Neural cell (in vitro differentiated cells): ENCODE measurements at regions not wholly inside any gene's neighbourhood (a gene's known extent, or its start where the extent isn't known, plus 50 kb on each side); places are given as distances from the start of the nearest gene placed in this dataset.

ENCODE experiments used
- H2AFZ ChIP-seq: fragments of 200-600, 300-800 bp; sonication (generic), shearing (Covaris generic); 2 replicates; pipeline ENCODE4 v1.6.0; 2014; ENCODE audit warnings: low read depth, mild to moderate bottlenecking, antibody characterized with exemption, low read length, moderate library complexity
- H3F3A ChIP-seq: fragments of 200-600 bp; shearing (Covaris generic); 2 replicates; pipeline ENCODE4 v1.6.1; 2016; ENCODE audit warnings: mild to moderate bottlenecking, moderate library complexity, mixed read lengths, antibody characterized with exemption, low read length; ENCODE audit not compliant: insufficient read depth, poor library complexity, severe bottlenecking
- H3K27ac ChIP-seq: fragments of 200-600, 300-800 bp; sonication (generic), shearing (Covaris generic); 2 replicates; pipeline ENCODE4 v1.5.1; 2014; ENCODE audit warnings: mild to moderate bottlenecking, low read length, moderate library complexity
- H3K27me3 ChIP-seq: fragments of 300-800, 200-600 bp; sonication (generic), shearing (Covaris generic); 2 replicates; pipeline ENCODE4 v1.6.0; 2014; ENCODE audit warnings: mild to moderate bottlenecking, low read depth, low read length, moderate library complexity; ENCODE audit not compliant: insufficient read depth
- H3K36me3 ChIP-seq: fragments of 300-800, 200-600 bp; sonication (generic), shearing (Covaris generic); 2 replicates; pipeline ENCODE4 v1.5.1; 2014; ENCODE audit warnings: mild to moderate bottlenecking, antibody characterized with exemption, low read length, moderate library complexity; ENCODE audit not compliant: insufficient read depth
- H3K4me2 ChIP-seq: fragments of 300-800, 200-600 bp; sonication (generic), shearing (Covaris generic); 2 replicates; pipeline ENCODE4 v1.6.0; 2014; ENCODE audit warnings: mild to moderate bottlenecking, low read length
- H3K4me3 ChIP-seq: fragments of 300-800, 200-600 bp; sonication (generic), shearing (Covaris generic); 2 replicates; pipeline ENCODE4 v1.5.1; 2014; ENCODE audit warnings: mild to moderate bottlenecking, low read length, moderate library complexity
- H3K79me2 ChIP-seq: fragments of 200-600 bp; shearing (Covaris generic); replicated peaks from 2 replicates; pipeline ENCODE4 v1.6.0; 2014; ENCODE audit warnings: mild to moderate bottlenecking, low read length, moderate library complexity; ENCODE audit not compliant: insufficient read depth
- H3K9ac ChIP-seq: fragments of 300-800, 200-600 bp; sonication (generic), shearing (Covaris generic); 2 replicates; pipeline ENCODE4 v1.6.1; 2016; ENCODE audit warnings: mild to moderate bottlenecking, low read length, mixed read lengths
- H3K9me2 ChIP-seq: fragments of 200-600 bp; shearing (Covaris generic); 2 replicates; pipeline ENCODE4 v1.6.1; 2016; ENCODE audit warnings: mild to moderate bottlenecking, low read length, mixed read lengths; ENCODE audit not compliant: insufficient read depth
- H3K9me3 ChIP-seq: fragments of 200-600, 300-800 bp; sonication (generic), shearing (Covaris generic); 2 replicates; pipeline ENCODE4 v1.6.1; 2016; ENCODE audit warnings: mild to moderate bottlenecking, mixed run types, low read length, moderate library complexity, mixed read lengths
- H4K20me1 ChIP-seq: fragments of 200-600 bp; shearing (Covaris generic); 2 replicates; pipeline ENCODE4 v1.6.1; 2016; ENCODE audit warnings: mild to moderate bottlenecking, mixed run types; ENCODE audit not compliant: insufficient read depth
- EP300 ChIP-seq: fragments of 450-650 bp; conservative IDR thresholded peaks from 2 replicates; pipeline ENCODE4 v1.6.1; 2014; ENCODE audit warnings: antibody characterized with exemption, mild to moderate bottlenecking, moderate library complexity; ENCODE audit not compliant: poor library complexity, severe bottlenecking
- EZH2 ChIP-seq: fragments of 200-600, 300-800 bp; shearing (Covaris generic), sonication (generic); IDR thresholded peaks from 2 replicates; pipeline ENCODE4 v1.6.1; 2014; ENCODE audit warnings: antibody characterized with exemption, low read length, borderline replicate concordance, mild to moderate bottlenecking; ENCODE audit not compliant: insufficient read depth, poor library complexity, severe bottlenecking
- MXI1 ChIP-seq: fragments of 450-650 bp; conservative IDR thresholded peaks from 2 replicates; pipeline ENCODE4 v1.6.1; 2014; ENCODE audit warnings: antibody characterized with exemption, mild to moderate bottlenecking; ENCODE audit not compliant: poor library complexity, severe bottlenecking
- POLR2AphosphoS5 ChIP-seq: IDR thresholded peaks from 2 replicates; pipeline ENCODE4 v1.6.1; 2012
- RAD21 ChIP-seq: fragments of 450-650 bp; conservative IDR thresholded peaks from 2 replicates; pipeline ENCODE4 v1.6.1; 2014; ENCODE audit warnings: antibody characterized with exemption, mild to moderate bottlenecking, moderate library complexity
- SMC3 ChIP-seq: fragments of 450-650 bp; conservative IDR thresholded peaks from 2 replicates; pipeline ENCODE4 v1.6.1; 2014; ENCODE audit warnings: antibody characterized with exemption, mild to moderate bottlenecking, moderate library complexity; ENCODE audit not compliant: poor library complexity
- TAF1 ChIP-seq: IDR thresholded peaks from 2 replicates; pipeline ENCODE4 v1.6.1; 2012; ENCODE audit warnings: low read depth
- TF ChIP-seq, protein P1 (sequence below): fragments of 450-650 bp; IDR thresholded peaks from 2 replicates; pipeline ENCODE4 v1.5.1; 2014; ENCODE audit warnings: antibody characterized with exemption, mild to moderate bottlenecking, moderate library complexity; ENCODE audit not compliant: poor library complexity, severe bottlenecking
- TF ChIP-seq, protein P2 (sequence below): IDR thresholded peaks from 2 replicates; pipeline ENCODE4 v1.6.1; 2012; ENCODE audit warnings: borderline replicate concordance

DNA sequence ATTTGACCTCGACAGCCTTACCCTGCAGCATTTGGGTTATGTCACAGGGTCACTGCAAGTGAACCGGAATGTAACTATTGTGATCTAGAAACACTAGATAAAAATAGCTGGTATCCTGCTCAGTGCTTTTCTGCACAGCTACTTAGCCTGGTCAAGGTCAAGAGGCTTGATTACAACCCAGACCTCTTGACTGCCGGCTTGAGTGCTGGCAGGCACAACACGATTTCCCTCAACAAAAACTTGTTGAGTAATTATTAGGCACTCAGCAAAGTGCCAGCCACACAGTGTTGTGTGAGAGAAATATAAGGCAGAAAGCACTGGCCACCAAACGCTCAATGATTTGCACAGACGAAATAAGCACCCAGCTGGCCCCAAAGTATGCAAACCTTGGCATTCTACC is 156.7 kb downstream of the NUAK1 start:
- no peaks in the 10 kb centered on the region for H4K20me1 ChIP-seq
- H3K4me3 ChIP-seq = no peak overlapping the region
- H3K79me2 ChIP-seq = no peaks in the 10 kb centered on the region
- H3K36me3 ChIP-seq = no peaks in the 10 kb centered on the region
- TF ChIP-seq MXI1 = no peak
- TF ChIP-seq EP300 = no peak
- no peak for TF ChIP-seq POLR2AphosphoS5
- TF ChIP-seq, protein P1, sequence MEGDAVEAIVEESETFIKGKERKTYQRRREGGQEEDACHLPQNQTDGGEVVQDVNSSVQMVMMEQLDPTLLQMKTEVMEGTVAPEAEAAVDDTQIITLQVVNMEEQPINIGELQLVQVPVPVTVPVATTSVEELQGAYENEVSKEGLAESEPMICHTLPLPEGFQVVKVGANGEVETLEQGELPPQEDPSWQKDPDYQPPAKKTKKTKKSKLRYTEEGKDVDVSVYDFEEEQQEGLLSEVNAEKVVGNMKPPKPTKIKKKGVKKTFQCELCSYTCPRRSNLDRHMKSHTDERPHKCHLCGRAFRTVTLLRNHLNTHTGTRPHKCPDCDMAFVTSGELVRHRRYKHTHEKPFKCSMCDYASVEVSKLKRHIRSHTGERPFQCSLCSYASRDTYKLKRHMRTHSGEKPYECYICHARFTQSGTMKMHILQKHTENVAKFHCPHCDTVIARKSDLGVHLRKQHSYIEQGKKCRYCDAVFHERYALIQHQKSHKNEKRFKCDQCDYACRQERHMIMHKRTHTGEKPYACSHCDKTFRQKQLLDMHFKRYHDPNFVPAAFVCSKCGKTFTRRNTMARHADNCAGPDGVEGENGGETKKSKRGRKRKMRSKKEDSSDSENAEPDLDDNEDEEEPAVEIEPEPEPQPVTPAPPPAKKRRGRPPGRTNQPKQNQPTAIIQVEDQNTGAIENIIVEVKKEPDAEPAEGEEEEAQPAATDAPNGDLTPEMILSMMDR = no peak
- TF ChIP-seq TAF1 = no peak
- TF ChIP-seq, protein P2, sequence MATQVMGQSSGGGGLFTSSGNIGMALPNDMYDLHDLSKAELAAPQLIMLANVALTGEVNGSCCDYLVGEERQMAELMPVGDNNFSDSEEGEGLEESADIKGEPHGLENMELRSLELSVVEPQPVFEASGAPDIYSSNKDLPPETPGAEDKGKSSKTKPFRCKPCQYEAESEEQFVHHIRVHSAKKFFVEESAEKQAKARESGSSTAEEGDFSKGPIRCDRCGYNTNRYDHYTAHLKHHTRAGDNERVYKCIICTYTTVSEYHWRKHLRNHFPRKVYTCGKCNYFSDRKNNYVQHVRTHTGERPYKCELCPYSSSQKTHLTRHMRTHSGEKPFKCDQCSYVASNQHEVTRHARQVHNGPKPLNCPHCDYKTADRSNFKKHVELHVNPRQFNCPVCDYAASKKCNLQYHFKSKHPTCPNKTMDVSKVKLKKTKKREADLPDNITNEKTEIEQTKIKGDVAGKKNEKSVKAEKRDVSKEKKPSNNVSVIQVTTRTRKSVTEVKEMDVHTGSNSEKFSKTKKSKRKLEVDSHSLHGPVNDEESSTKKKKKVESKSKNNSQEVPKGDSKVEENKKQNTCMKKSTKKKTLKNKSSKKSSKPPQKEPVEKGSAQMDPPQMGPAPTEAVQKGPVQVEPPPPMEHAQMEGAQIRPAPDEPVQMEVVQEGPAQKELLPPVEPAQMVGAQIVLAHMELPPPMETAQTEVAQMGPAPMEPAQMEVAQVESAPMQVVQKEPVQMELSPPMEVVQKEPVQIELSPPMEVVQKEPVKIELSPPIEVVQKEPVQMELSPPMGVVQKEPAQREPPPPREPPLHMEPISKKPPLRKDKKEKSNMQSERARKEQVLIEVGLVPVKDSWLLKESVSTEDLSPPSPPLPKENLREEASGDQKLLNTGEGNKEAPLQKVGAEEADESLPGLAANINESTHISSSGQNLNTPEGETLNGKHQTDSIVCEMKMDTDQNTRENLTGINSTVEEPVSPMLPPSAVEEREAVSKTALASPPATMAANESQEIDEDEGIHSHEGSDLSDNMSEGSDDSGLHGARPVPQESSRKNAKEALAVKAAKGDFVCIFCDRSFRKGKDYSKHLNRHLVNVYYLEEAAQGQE = no peak
- no peak for TF ChIP-seq EZH2
- no peak for TF ChIP-seq SMC3
- no peak for TF ChIP-seq RAD21
- H3F3A ChIP-seq = no peaks in the 10 kb centered on the region
- no peaks in the 10 kb centered on the region for H3K9me3 ChIP-seq
- no peak overlapping the region for H2AFZ ChIP-seq
- H3K27me3 ChIP-seq = no peaks in the 10 kb centered on the region
- no peak overlapping the region for H3K4me2 ChIP-seq
- no peaks in the 10 kb centered on the region for H3K9me2 ChIP-seq
- H3K27ac ChIP-seq = no peak overlapping the region
- no peak overlapping the region for H3K9ac ChIP-seq

DNA sequence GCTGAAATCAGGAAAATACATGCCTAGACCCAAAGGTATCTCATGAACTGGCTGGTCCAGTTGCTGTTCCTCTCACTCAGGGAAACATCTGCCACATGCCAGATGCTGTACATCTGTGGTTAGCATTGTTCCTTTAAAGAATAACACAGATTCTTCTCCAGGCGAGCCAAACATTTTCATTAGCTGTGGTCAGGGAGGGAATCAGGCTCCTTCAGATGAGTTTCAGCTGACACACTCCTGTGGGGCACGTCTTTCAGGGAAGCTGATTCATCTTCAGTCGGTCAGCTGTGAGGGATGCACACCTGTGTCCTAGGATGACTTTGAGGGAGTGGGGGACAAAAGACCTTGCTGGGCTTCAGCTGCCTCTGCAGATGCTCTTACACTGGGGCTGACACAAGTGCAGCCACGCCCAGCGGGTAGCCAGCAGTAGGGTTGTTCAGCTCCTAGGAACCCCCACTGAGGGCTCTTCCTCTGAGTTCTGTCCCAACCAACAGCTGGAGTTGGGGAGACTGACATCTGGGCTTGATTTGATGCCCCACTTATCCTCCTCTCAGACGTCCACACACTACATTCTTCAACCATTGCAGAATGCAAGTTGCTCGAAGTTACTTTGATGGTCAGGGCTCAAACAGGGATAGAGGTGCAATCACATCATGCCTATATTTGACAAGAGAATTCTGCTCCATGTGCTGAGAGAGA is 155.0 kb downstream of the NUAK1 start:
- Histone ChIP-seq H3K36me3 (no peaks in the 10 kb centered on the region), H3K27me3 (no peaks in the 10 kb centered on the region), H3K9me3 (no peaks in the 10 kb centered on the region), H3K4me3 (no peak overlapping the region), H3K9ac (no peak overlapping the region), H3F3A (no peaks in the 10 kb centered on the region), H4K20me1 (no peaks in the 10 kb centered on the region), H3K9me2 (no peaks in the 10 kb centered on the region), H3K79me2 (no peaks in the 10 kb centered on the region), H3K27ac (no peak overlapping the region), H3K4me2 (no peak overlapping the region), H2AFZ (no peak overlapping the region)
- TF ChIP-seq EZH2 = no peak
- TF ChIP-seq EP300 = no peak
- TF ChIP-seq TAF1 = no peak
- TF ChIP-seq, protein P1 = no peak
- TF ChIP-seq RAD21 = no peak
- no peak for TF ChIP-seq SMC3
- TF ChIP-seq, protein P2 = no peak
- TF ChIP-seq MXI1 = no peak
- TF ChIP-seq POLR2AphosphoS5 = no peak
